ENCODE measurements at regions not wholly inside any gene's neighbourhood (a gene's known extent, or its start where the extent isn't known, plus 50 kb on each side); places are given as distances from the start of the nearest gene placed in this dataset.

DNA sequence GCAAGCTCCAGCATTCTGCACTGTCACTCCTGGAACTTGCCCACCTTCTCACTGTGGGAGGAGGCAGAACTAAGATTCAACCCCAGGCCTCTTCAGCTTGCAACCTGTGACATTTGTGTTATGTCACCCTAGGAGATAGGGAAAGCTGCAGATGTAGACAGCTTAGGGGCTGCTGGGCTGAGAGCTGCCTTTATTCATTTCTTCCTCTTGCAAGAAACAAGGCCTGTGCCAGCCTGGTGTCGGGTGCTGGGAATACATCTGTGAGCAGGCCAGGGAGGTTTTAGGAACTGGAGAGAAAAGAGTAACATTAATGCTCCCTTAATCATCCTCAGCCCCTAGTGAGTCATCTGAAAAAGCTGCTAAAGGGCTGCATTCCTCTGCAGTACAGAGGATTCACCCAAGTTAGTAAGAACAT, 101.8 kb downstream of the FGF18 start:
- no peak overlapping the region for H3K27ac ChIP-seq (ENCODE audit: low read length)
- TF ChIP-seq TAF1 (IDR thresholded peaks at IDR 0.05; ENCODE audit: low read depth), result no peak
- no peaks in the 10 kb centered on the region for H3K9me3 ChIP-seq (ENCODE audit: low read length)
- no peaks in the 10 kb centered on the region for H3K27me3 ChIP-seq (ENCODE audit: insufficient read depth, low read depth, low read length)
- no peak overlapping the region for H3K4me2 ChIP-seq (ENCODE audit: low read length)
- no peak overlapping the region for H3K4me3 ChIP-seq (ENCODE audit: low read length)
- H3K9ac ChIP-seq (ENCODE audit: low read length), result no peak overlapping the region
- no peaks in the 10 kb centered on the region for H3K36me3 ChIP-seq (ENCODE audit: insufficient read depth, low read length)
- H2AFZ ChIP-seq (ENCODE audit: low read depth, low read length), result no peak overlapping the region
- H3F3A ChIP-seq (ENCODE audit: insufficient read depth, low read length, poor library complexity, severe bottlenecking), result no peaks in the 10 kb centered on the region
- no peaks in the 10 kb centered on the region for H3K9me2 ChIP-seq (ENCODE audit: insufficient read depth, low read length)
- H4K20me1 ChIP-seq (ENCODE audit: insufficient read depth), result no peaks in the 10 kb centered on the region
- no peaks in the 10 kb centered on the region for H3K79me2 ChIP-seq (replicated peaks; ENCODE audit: insufficient read depth, low read length)

DNA sequence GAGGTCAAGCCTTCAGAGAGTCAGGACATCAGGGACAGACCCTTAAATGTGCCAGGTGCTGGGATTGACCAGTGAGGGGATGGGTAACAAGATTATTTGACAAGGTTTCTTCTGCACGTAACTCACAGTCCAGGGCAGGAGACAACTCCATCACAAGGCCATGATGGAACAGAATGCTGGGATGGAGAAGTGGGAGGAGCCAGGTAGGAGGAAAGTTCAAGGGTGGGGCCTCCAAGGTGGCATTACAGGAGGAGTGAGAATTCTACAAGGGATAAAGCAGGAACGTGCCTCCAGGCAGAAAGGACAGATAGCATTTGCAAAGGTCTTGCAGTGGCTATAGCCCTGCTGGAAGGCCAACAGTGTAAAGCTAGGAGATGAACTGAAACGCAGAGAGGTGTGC, 102.2 kb downstream of the FGF18 start:
- TF ChIP-seq RAD21 (conservative IDR thresholded peaks at IDR 0.05), result no peak
- no peak for TF ChIP-seq TAF1 (IDR thresholded peaks at IDR 0.05; ENCODE audit: low read depth)
- TF ChIP-seq, protein P1, sequence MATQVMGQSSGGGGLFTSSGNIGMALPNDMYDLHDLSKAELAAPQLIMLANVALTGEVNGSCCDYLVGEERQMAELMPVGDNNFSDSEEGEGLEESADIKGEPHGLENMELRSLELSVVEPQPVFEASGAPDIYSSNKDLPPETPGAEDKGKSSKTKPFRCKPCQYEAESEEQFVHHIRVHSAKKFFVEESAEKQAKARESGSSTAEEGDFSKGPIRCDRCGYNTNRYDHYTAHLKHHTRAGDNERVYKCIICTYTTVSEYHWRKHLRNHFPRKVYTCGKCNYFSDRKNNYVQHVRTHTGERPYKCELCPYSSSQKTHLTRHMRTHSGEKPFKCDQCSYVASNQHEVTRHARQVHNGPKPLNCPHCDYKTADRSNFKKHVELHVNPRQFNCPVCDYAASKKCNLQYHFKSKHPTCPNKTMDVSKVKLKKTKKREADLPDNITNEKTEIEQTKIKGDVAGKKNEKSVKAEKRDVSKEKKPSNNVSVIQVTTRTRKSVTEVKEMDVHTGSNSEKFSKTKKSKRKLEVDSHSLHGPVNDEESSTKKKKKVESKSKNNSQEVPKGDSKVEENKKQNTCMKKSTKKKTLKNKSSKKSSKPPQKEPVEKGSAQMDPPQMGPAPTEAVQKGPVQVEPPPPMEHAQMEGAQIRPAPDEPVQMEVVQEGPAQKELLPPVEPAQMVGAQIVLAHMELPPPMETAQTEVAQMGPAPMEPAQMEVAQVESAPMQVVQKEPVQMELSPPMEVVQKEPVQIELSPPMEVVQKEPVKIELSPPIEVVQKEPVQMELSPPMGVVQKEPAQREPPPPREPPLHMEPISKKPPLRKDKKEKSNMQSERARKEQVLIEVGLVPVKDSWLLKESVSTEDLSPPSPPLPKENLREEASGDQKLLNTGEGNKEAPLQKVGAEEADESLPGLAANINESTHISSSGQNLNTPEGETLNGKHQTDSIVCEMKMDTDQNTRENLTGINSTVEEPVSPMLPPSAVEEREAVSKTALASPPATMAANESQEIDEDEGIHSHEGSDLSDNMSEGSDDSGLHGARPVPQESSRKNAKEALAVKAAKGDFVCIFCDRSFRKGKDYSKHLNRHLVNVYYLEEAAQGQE (IDR thresholded peaks at IDR 0.05; ENCODE audit: borderline replicate concordance), result no peak
- no peak for TF ChIP-seq SMC3 (conservative IDR thresholded peaks at IDR 0.05; ENCODE audit: poor library complexity)
- no peak for TF ChIP-seq EZH2 (IDR thresholded peaks at IDR 0.05; ENCODE audit: borderline replicate concordance, insufficient read depth, low read length, poor library complexity, severe bottlenecking)
- no peak for TF ChIP-seq MXI1 (conservative IDR thresholded peaks at IDR 0.05; ENCODE audit: poor library complexity, severe bottlenecking)
- TF ChIP-seq, protein P2, sequence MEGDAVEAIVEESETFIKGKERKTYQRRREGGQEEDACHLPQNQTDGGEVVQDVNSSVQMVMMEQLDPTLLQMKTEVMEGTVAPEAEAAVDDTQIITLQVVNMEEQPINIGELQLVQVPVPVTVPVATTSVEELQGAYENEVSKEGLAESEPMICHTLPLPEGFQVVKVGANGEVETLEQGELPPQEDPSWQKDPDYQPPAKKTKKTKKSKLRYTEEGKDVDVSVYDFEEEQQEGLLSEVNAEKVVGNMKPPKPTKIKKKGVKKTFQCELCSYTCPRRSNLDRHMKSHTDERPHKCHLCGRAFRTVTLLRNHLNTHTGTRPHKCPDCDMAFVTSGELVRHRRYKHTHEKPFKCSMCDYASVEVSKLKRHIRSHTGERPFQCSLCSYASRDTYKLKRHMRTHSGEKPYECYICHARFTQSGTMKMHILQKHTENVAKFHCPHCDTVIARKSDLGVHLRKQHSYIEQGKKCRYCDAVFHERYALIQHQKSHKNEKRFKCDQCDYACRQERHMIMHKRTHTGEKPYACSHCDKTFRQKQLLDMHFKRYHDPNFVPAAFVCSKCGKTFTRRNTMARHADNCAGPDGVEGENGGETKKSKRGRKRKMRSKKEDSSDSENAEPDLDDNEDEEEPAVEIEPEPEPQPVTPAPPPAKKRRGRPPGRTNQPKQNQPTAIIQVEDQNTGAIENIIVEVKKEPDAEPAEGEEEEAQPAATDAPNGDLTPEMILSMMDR (IDR thresholded peaks at IDR 0.05; ENCODE audit: poor library complexity, severe bottlenecking), result no peak
- no peak for TF ChIP-seq POLR2AphosphoS5 (IDR thresholded peaks at IDR 0.05)
- TF ChIP-seq EP300 (conservative IDR thresholded peaks at IDR 0.05; ENCODE audit: poor library complexity, severe bottlenecking), result no peak
- H3K9me2 ChIP-seq (ENCODE audit: insufficient read depth, low read length), result no peaks in the 10 kb centered on the region
- H3K36me3 ChIP-seq (ENCODE audit: insufficient read depth, low read length), result no peaks in the 10 kb centered on the region
- H3K27me3 ChIP-seq (ENCODE audit: insufficient read depth, low read depth, low read length), result no peaks in the 10 kb centered on the region
- no peaks in the 10 kb centered on the region for H3K79me2 ChIP-seq (replicated peaks; ENCODE audit: insufficient read depth, low read length)
- no peaks in the 10 kb centered on the region for H3F3A ChIP-seq (ENCODE audit: insufficient read depth, low read length, poor library complexity, severe bottlenecking)
- H4K20me1 ChIP-seq (ENCODE audit: insufficient read depth), result no peaks in the 10 kb centered on the region
- H3K27ac ChIP-seq (ENCODE audit: low read length), result no peak overlapping the region
- H3K9me3 ChIP-seq (ENCODE audit: low read length), result no peaks in the 10 kb centered on the region
- no peak overlapping the region for H2AFZ ChIP-seq (ENCODE audit: low read depth, low read length)
- H3K9ac ChIP-seq (ENCODE audit: low read length), result no peak overlapping the region
- no peak overlapping the region for H3K4me3 ChIP-seq (ENCODE audit: low read length)
- no peak overlapping the region for H3K4me2 ChIP-seq (ENCODE audit: low read length)

DNA sequence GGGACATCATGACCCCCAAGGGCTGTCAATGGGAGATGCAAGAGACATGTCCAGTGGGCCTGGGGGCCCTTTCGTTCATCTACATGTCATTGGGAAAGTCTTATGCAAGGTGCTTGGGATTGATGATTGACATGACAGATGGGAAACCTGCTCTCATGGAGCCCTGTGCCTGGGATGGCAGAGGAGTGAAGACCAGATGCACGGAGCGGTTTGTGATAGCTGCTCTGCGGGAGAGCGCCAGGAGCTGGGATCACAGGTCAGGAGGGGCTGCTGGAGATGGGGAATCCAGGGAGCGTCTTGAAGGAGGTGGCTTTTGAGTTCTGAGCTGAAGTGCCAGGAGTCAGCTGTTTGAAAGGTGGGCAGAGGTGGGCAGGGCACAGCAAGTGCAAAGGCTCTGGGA, 104.3 kb downstream of the FGF18 start:
- no peaks in the 10 kb centered on the region for H4K20me1 ChIP-seq (ENCODE audit: insufficient read depth)
- no peaks in the 10 kb centered on the region for H3K9me3 ChIP-seq (ENCODE audit: low read length)
- no peaks in the 10 kb centered on the region for H3K27me3 ChIP-seq (ENCODE audit: insufficient read depth, low read depth, low read length)
- no peak overlapping the region for H3K27ac ChIP-seq (ENCODE audit: low read length)
- no peaks in the 10 kb centered on the region for H3K36me3 ChIP-seq (ENCODE audit: insufficient read depth, low read length)
- H3K4me2 ChIP-seq (ENCODE audit: low read length), result no peak overlapping the region
- no peaks in the 10 kb centered on the region for H3F3A ChIP-seq (ENCODE audit: insufficient read depth, low read length, poor library complexity, severe bottlenecking)
- H3K4me3 ChIP-seq (ENCODE audit: low read length), result no peak overlapping the region
- no peak overlapping the region for H2AFZ ChIP-seq (ENCODE audit: low read depth, low read length)
- H3K79me2 ChIP-seq (replicated peaks; ENCODE audit: insufficient read depth, low read length), result no peaks in the 10 kb centered on the region
- no peak for TF ChIP-seq TAF1 (IDR thresholded peaks at IDR 0.05; ENCODE audit: low read depth)
- no peak for TF ChIP-seq EZH2 (IDR thresholded peaks at IDR 0.05; ENCODE audit: borderline replicate concordance, insufficient read depth, low read length, poor library complexity, severe bottlenecking)
- TF ChIP-seq EP300 (conservative IDR thresholded peaks at IDR 0.05; ENCODE audit: poor library complexity, severe bottlenecking), result no peak
- TF ChIP-seq POLR2AphosphoS5 (IDR thresholded peaks at IDR 0.05), result no peak
- TF ChIP-seq, protein P2 (IDR thresholded peaks at IDR 0.05; ENCODE audit: poor library complexity, severe bottlenecking), result no peak
- TF ChIP-seq, protein P1 (IDR thresholded peaks at IDR 0.05; ENCODE audit: borderline replicate concordance), result no peak
- no peak for TF ChIP-seq MXI1 (conservative IDR thresholded peaks at IDR 0.05; ENCODE audit: poor library complexity, severe bottlenecking)
- TF ChIP-seq SMC3 (conservative IDR thresholded peaks at IDR 0.05; ENCODE audit: poor library complexity), result no peak
- TF ChIP-seq RAD21 (conservative IDR thresholded peaks at IDR 0.05), result no peak
- no peaks in the 10 kb centered on the region for H3K9me2 ChIP-seq (ENCODE audit: insufficient read depth, low read length)
- H3K9ac ChIP-seq (ENCODE audit: low read length), result no peak overlapping the region

All from neural cell (in vitro differentiated cells).